ENCODE measurements at regions not wholly inside any gene's neighbourhood (a gene's known extent, or its start where the extent isn't known, plus 50 kb on each side); places are given as distances from the start of the nearest gene placed in this dataset.

- no peak for TF ChIP-seq GATA2 (IDR thresholded peaks at IDR 0.05; ENCODE audit: low read depth, low read length)
- no peak for TF ChIP-seq GATA3 (IDR thresholded peaks at IDR 0.05; ENCODE audit: low read depth, low read length)
Observed at GRCh38 chr5:83817591-83817990, 96.9 kb upstream of the HAPLN1 start.
